Sigmoid colon (tissue), 6 donors: ENCODE measurements at regions not wholly inside any gene's neighbourhood (a gene's known extent, or its start where the extent isn't known, plus 50 kb on each side); places are given as distances from the start of the nearest gene placed in this dataset.

Experiments
- DNase-seq: peaks from one replicate; pipeline ENCODE4 v3.0.0-alpha.2; 2019
- H3K27ac ChIP-seq, 4 donors: fragments of 200-600 bp; sonication (generic); one replicate each; pipeline ENCODE4 v1.5.1; 2016 to 2019; ENCODE audit warnings: mild to moderate bottlenecking in 1 of 4
- H3K27me3 ChIP-seq, 3 donors: fragments of 200-600 bp; sonication (generic); one replicate each; pipeline ENCODE4 v1.5.1; 2019; ENCODE audit warnings: mild to moderate bottlenecking in 1 of 3
- H3K36me3 ChIP-seq, 4 donors: fragments of 200-600 bp; sonication (generic); one replicate each; pipeline ENCODE4 v1.5.1; 2016 to 2019
- H3K4me1 ChIP-seq, 4 donors: fragments of 200-600 bp; sonication (generic); one replicate each; pipeline ENCODE4 v1.5.1; 2017 to 2019
- H3K4me3 ChIP-seq, 4 donors: fragments of 200-600 bp; sonication (generic); one replicate each; pipeline ENCODE4 v1.5.1; 2017 to 2019; ENCODE audit warnings: mild to moderate bottlenecking in 2 of 4, moderate library complexity in 1 of 4
- H3K9me3 ChIP-seq, 4 donors: fragments of 200-600 bp in 3 of 4; sonication (generic) in 3 of 4; one replicate each; pipeline versions ENCODE4 v1.5.1 to v1.6.1; 2013 to 2019
- EP300 ChIP-seq, 4 donors: sonication (generic); formaldehyde crosslinking; IDR thresholded peaks; one replicate each; pipeline ENCODE4 v1.6.1; 2017; ENCODE audit warnings: antibody characterized with exemption in 4 of 4
- POLR2A ChIP-seq, 2 donors: fragments of 450-650 bp; IDR thresholded peaks; one replicate each; pipeline ENCODE4 v1.6.1; 2016; ENCODE audit warnings: antibody characterized with exemption in 2 of 2, mild to moderate bottlenecking in 2 of 2, moderate library complexity in 2 of 2
- POLR2AphosphoS5 ChIP-seq, 4 donors: sonication (generic); formaldehyde crosslinking; IDR thresholded peaks; one replicate each; pipeline ENCODE4 v1.6.1; 2017; ENCODE audit warnings: antibody characterized with exemption in 4 of 4
- WGBS, 2 donors: extraction: QIAGEN DNeasy Blood & Tissue Kit; methylation state at CpG; one replicate each; pipeline ENCODE4 v1.1.7; 2013; 5-methylcytosine and 5-hydroxymethylcytosine counted together
- intact Hi-C: fragments of 100-400 bp; cut with DNase I; formaldehyde crosslinking; loops from one replicate; pipeline ENCODE4 v1.15.1; 2023
- TF ChIP-seq, protein P1 (sequence below), 4 experiments: fragments of 450-650 bp in 3 of 4; fragments of 200-600 bp in 1 of 4; IDR thresholded peaks; one replicate each; pipeline ENCODE4 v1.5.1; 2016 to 2019; ENCODE audit warnings: antibody characterized with exemption in 4 of 4, mild to moderate bottlenecking in 3 of 4, moderate library complexity in 2 of 4
- donor health status: healthy with polysubstance abuse.
- donor health status: healthy.

DNA sequence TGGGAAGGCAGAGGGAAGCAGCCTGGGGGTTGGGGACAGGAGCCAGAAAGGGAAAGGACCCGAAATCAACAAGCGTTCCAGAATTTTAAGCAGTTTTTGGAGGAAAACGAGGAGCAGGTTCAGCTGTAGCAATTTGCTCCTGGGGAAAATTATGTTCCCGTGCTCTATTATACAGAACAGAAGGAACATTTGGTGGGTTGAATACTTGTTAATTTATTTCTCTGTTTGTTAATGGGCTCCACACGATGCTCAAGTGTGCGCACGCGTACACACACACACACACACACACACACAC, 149.2 kb upstream of the LINGO1 start:
- 83 to 85% methylated on average over 8 of the region's 8 CpGs for WGBS, 2 donors
- peaks cover 0 to 17% (median 0%) of the 10 kb centered on the region in 3 donors for H3K27me3 ChIP-seq
- intact Hi-C loops, result no loop called here
- no peak overlapping the region for H3K4me3 ChIP-seq
- H3K27ac ChIP-seq, result no peak overlapping the region
- TF ChIP-seq POLR2AphosphoS5 (IDR thresholded peaks at IDR 0.05) (no peak), POLR2A (IDR thresholded peaks at IDR 0.05) (no peak), EP300 (IDR thresholded peaks at IDR 0.05) (no peak)
- TF ChIP-seq, protein P1, sequence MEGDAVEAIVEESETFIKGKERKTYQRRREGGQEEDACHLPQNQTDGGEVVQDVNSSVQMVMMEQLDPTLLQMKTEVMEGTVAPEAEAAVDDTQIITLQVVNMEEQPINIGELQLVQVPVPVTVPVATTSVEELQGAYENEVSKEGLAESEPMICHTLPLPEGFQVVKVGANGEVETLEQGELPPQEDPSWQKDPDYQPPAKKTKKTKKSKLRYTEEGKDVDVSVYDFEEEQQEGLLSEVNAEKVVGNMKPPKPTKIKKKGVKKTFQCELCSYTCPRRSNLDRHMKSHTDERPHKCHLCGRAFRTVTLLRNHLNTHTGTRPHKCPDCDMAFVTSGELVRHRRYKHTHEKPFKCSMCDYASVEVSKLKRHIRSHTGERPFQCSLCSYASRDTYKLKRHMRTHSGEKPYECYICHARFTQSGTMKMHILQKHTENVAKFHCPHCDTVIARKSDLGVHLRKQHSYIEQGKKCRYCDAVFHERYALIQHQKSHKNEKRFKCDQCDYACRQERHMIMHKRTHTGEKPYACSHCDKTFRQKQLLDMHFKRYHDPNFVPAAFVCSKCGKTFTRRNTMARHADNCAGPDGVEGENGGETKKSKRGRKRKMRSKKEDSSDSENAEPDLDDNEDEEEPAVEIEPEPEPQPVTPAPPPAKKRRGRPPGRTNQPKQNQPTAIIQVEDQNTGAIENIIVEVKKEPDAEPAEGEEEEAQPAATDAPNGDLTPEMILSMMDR (IDR thresholded peaks at IDR 0.05), result no peak
- no peaks in the 10 kb centered on the region for H3K4me1 ChIP-seq
- no peak for DNase-seq
- H3K36me3 ChIP-seq, result no peaks in the 10 kb centered on the region
- peaks cover 0 to 7% (median 4%) of the 10 kb centered on the region in 4 donors for H3K9me3 ChIP-seq

DNA sequence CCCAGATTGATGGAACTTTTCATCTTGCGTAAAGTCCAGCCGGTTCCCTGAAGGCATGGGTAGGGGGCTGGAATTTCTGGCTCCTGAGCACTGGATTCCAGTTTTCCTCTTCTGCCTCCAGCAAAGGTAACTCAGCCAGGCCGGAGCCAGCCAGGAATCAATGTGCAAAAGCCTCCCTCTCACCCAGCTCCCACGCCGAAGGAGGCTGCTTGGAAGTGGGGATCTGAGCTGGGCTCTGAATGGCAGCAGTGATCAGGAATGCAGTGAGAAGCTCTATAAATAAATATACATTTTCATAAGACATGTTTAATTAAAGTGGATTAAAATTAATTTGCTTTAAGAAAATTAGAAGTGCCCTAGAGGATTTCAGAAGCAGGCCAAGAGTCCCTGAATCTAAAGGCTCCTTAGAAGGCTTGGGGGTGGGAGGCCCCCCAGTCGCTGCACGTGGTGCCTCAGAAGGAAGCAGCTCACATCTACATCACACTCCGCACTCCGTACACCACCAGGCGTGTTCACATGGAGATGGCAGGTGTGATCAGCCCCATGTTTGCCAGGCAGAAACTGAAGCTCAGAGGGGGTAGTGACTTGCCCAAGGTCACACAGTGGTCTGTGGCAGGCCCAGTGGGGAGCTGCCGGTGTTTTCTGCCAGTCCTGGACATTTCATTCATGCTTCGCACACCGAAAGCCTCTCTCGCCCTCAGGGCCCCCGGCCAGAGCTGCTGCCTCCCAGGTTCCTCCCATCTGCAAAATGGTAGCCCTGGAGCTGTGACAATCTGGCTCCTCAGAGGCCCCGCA, 148.6 kb upstream of the LINGO1 start:
- H3K36me3 ChIP-seq, result no peaks in the 10 kb centered on the region
- no peak for DNase-seq
- H3K4me1 ChIP-seq, result no peaks in the 10 kb centered on the region
- TF ChIP-seq, protein P1 (IDR thresholded peaks at IDR 0.05), result no peak
- no peak for TF ChIP-seq POLR2AphosphoS5 (IDR thresholded peaks at IDR 0.05)
- WGBS, 2 donors, result 89 to 90% methylated on average over 16 of the region's 16 CpGs
- H3K27me3 ChIP-seq, result peaks cover 0 to 12% (median 0%) of the 10 kb centered on the region in 3 donors
- H3K9me3 ChIP-seq, result peaks cover 0 to 7% (median 4%) of the 10 kb centered on the region in 4 donors
- intact Hi-C loops, result no loop called here
- no peak overlapping the region for H3K27ac ChIP-seq
- H3K4me3 ChIP-seq, result no peak overlapping the region

DNA sequence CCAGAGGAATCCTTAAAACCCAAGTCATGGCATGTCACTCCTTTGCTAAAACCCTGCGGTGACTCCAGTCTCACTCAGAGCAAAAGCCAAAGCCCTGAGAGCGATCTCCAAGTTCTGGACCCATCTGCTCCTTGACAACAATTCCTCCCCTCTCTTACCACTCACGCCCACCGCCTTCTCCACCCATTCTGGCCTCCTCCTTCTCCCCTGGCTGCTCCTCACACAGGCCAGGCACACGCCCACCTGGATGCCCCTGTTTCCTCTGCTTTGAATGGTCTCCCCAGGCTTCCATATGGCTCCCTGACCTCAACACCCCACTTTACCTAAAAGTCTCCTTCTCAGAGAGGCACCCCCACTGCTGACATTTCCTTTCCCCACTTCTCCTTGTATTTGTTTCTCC, 146.1 kb upstream of the LINGO1 start:
- peaks cover 0 to 7% (median 4%) of the 10 kb centered on the region in 4 donors for H3K9me3 ChIP-seq
- no peaks in the 10 kb centered on the region for H3K4me1 ChIP-seq
- H3K4me3 ChIP-seq, result no peak overlapping the region
- 89 to 91% methylated on average over 5 of the region's 5 CpGs for WGBS, 2 donors
- intact Hi-C loops, result loop anchor here (10.0 kb wide), 1 partner anchor 64 kb away; no protein-coding TSS in a partner anchor
- TF ChIP-seq, protein P1 (IDR thresholded peaks at IDR 0.05), result no peak
- TF ChIP-seq POLR2AphosphoS5 (IDR thresholded peaks at IDR 0.05) (no peak), POLR2A (IDR thresholded peaks at IDR 0.05) (no peak), EP300 (IDR thresholded peaks at IDR 0.05) (no peak)
- peaks cover 0 to 3% (median 0%) of the 10 kb centered on the region in 3 donors for H3K27me3 ChIP-seq
- H3K36me3 ChIP-seq, result no peaks in the 10 kb centered on the region
- no peak for DNase-seq
- no peak overlapping the region for H3K27ac ChIP-seq

DNA sequence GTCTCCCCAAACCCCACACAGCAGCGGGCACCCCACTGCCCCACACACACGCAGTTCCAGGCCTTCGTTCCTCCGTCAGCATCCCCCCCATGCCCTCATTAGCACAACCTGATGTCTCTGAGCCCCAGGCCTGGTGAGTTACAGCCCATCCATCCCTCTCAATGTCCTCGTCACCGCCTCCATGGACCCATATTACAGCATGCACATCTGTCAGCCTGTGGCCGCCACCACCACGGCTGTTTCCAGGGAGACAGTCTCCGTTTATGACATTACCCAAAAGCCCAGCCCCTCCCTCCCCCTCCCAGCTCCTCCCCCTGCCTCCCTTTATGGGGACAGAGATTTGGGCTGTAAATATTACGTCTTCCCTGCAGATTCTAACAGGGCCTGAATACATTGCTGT, 143.1 kb upstream of the LINGO1 start:
- 62 to 73% methylated on average over 10 of the region's 10 CpGs for whole genome bisulfite sequencing, 2 donors
- intact Hi-C loops, result loop anchor here (10.0 kb wide), 1 partner anchor 61 kb away; no protein-coding TSS in a partner anchor
- H3K27ac ChIP-seq, result no peak overlapping the region
- no peak overlapping the region for H3K4me3 ChIP-seq
- H3K4me1 ChIP-seq, result no peaks in the 10 kb centered on the region
- no peak for DNase-seq
- H3K9me3 ChIP-seq, result peaks cover 0 to 6% (median 2%) of the 10 kb centered on the region in 4 donors
- no peaks in the 10 kb centered on the region for H3K36me3 ChIP-seq
- TF ChIP-seq POLR2AphosphoS5 (IDR thresholded peaks at IDR 0.05) (no peak), POLR2A (IDR thresholded peaks at IDR 0.05) (no peak), EP300 (IDR thresholded peaks at IDR 0.05) (no peak)
- TF ChIP-seq, protein P1 (IDR thresholded peaks at IDR 0.05), result no peak
- peaks cover 0 to 3% (median 0%) of the 10 kb centered on the region in 3 donors for H3K27me3 ChIP-seq
